Activated T-helper 17 cell treated with anti-CD3 and anti-CD28 coated beads, Interleukin-2, amount 50 U/mL, for 72 hours (primary cell): ENCODE measurements at regions not wholly inside any gene's neighbourhood (a gene's known extent, or its start where the extent isn't known, plus 50 kb on each side); places are given as distances from the start of the nearest gene placed in this dataset.

Experiments
- ATAC-seq: fragments of 150-1000 bp; cut with Tn5 transposase; replicated peaks from 2 replicates; pipeline ENCODE4 v1.10.0; 2021; ENCODE audit warnings: mild to moderate bottlenecking, moderate library complexity
- H3K27ac Mint-ChIP-seq: one replicate; pipeline ENCODE4 v1.8.0; 2022; ENCODE audit warnings: mixed read lengths
- H3K27me3 Mint-ChIP-seq: one replicate; pipeline ENCODE4 v1.8.0; 2022; ENCODE audit warnings: mixed read lengths
- H3K36me3 Mint-ChIP-seq: one replicate; pipeline ENCODE4 v1.8.0; 2022; ENCODE audit warnings: low read depth, mild to moderate bottlenecking, mixed read lengths
- H3K4me1 Mint-ChIP-seq: one replicate; pipeline ENCODE4 v1.8.0; 2022; ENCODE audit warnings: mixed read lengths
- H3K4me3 Mint-ChIP-seq: one replicate; pipeline ENCODE4 v1.8.0; 2022; ENCODE audit warnings: mild to moderate bottlenecking, mixed read lengths
- H3K9me3 Mint-ChIP-seq: one replicate; pipeline ENCODE4 v1.8.0; 2022; ENCODE audit warnings: mixed read lengths

DNA sequence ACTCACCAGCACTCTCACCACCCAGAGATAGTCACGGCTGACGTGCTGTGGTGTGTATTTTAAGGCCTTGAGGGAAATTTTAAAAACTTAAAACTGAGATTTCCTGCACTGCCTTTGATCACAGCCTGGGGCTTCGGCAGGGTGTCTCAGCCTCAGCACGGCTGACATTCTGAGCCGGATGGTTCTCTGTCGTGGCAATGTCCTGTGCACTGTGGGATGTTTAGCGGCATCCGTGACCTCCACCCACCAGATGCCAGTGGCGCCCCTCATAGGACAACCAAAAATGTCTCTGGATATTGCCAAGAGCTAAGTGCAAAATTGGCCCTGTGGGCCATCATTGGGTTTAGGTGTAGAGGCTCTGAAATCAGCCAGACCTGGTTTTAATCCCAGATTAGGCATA lies 142.2 kb upstream of the KCNG1 start:
- H3K4me1 Mint-ChIP-seq: no peaks in the 10 kb centered on the region
- no peak overlapping the region for H3K4me3 Mint-ChIP-seq

DNA sequence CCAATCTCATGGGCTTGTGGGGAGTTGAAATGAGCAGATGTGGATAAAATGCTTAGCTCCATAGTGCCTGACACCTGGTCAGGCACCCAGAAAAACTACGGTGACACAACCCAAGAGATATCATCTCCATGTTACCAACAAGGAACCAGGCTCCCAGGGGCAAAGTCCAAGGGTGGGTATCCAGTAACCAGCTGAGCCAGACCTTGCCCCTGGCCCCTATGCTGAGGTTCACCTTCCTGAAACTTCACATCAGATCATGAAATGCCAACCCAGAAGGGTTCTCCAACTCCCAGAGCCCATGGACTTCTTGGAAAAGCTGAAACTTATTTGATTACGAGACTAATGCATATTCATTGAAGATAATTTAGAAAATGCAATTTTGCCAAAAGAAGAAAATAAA lies 141.8 kb upstream of the KCNG1 start:
- Mint-ChIP-seq H3K27ac (no peak overlapping the region), H3K36me3 (no peaks in the 10 kb centered on the region), H3K4me1 (no peaks in the 10 kb centered on the region), H3K27me3 (peaks cover 25% of the 10 kb centered on the region), H3K4me3 (no peak overlapping the region), H3K9me3 (no peaks in the 10 kb centered on the region)
- no peak for ATAC-seq

More for the DNA sequence above, 142.2 kb upstream of the KCNG1 start:
- H3K36me3 Mint-ChIP-seq: no peaks in the 10 kb centered on the region
- peaks cover 28% of the 10 kb centered on the region for H3K27me3 Mint-ChIP-seq
- no peak for ATAC-seq
- no peak overlapping the region for H3K27ac Mint-ChIP-seq
- H3K9me3 Mint-ChIP-seq: no peaks in the 10 kb centered on the region

DNA sequence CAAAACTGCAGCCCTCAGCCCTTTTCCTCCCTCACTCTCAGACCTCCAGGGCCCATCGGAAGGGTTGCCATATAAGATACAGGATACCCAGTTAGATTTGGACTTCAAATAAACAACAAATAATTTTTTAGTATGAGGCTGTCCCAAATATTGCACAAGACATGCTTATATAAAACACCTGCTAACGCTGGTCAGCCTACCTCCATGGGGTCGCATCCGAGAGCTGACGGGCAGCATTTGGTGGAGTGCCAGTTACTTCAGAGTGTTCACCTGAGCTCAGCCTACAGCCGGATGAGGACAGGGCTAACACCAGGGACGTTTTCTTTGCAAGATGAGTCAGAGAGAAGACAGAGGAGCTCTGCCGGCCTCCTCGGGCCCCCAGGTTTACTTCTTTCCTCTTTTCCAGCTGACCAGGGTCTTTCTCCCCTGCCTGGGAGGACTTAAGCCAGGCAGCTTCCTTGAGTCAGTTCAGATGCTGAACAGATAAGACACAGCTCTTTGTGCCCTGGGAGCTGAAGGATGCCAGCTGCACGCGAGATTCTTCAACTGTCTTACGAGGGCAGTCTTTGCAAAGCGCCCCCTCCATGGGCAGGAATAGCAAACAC lies 141.2 kb upstream of the KCNG1 start:
- Mint-ChIP-seq H3K9me3 (no peaks in the 10 kb centered on the region), H3K27me3 (peaks cover 28% of the 10 kb centered on the region), H3K36me3 (no peaks in the 10 kb centered on the region), H3K27ac (no peak overlapping the region), H3K4me3 (no peak overlapping the region), H3K4me1 (no peaks in the 10 kb centered on the region)
- no peak for ATAC-seq

DNA sequence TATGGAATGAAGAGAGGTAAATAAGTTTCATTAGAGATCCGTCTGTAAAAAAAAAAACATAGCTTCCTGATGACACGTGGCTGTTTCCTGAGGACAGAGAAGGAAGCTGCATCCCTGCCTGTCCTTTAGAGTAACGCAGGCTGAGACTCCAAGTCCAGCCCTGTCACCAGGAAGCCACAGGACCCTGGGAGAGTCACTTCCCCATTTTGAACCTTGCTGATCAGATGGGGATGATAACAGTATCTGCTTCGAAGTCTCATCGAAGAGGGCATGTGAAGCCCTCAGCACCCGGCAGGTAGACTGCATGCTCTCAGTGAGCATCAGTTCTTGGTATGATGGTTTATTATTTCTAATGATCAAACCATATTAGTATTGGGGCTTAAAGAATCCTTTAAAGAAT lies 139.1 kb upstream of the KCNG1 start:
- Mint-ChIP-seq H3K9me3 (no peaks in the 10 kb centered on the region), H3K4me1 (no peaks in the 10 kb centered on the region), H3K27ac (no peak overlapping the region), H3K36me3 (no peaks in the 10 kb centered on the region), H3K4me3 (no peak overlapping the region), H3K27me3 (peaks cover 27% of the 10 kb centered on the region)
- ATAC-seq: no peak

DNA sequence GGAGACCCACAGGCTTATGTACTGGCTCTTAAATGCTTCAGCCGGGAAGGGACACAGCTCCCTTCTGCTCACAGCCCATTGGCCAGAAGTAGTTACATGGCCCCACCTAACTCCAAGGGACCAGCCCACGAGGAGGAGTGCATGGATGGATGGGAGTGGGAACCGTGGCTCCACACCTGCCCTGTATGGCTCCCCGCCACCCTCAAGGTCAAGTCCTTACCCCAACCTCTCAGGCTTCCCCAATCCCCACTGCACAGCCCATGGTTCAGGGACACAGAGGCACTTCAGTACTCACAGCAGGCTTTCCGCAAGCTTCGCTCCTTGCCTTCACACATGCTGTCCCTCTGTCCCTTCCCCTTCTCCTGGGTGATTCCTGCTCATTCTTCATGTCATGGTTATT lies 137.9 kb upstream of the KCNG1 start:
- H3K4me3 Mint-ChIP-seq: no peak overlapping the region
- no peak overlapping the region for H3K27ac Mint-ChIP-seq
- no peaks in the 10 kb centered on the region for H3K9me3 Mint-ChIP-seq
- no peaks in the 10 kb centered on the region for H3K36me3 Mint-ChIP-seq
- H3K27me3 Mint-ChIP-seq: peaks cover 29% of the 10 kb centered on the region
- no peak for ATAC-seq
- H3K4me1 Mint-ChIP-seq: no peaks in the 10 kb centered on the region

DNA sequence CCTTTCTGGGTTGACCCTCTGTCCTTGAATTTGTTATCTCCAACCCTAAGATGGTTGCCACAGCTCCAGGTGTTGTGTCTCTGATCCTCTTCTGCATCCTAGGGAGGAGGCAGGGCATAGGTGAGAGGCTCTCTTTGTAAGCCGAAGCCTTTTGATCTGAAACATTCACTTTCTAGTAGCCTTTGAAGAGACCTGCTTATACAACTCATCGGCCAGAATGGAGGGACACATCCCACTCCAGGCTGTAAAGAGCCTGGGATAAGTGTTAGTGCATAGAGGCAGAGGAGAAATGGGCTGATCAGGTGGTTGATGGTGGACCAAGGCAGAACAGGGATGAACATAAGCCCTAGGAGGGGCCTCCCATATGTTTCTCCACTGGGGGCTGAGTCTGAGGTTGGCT lies 137.1 kb upstream of the KCNG1 start:
- H3K27me3 Mint-ChIP-seq: peaks cover 36% of the 10 kb centered on the region
- H3K9me3 Mint-ChIP-seq: no peaks in the 10 kb centered on the region
- no peak overlapping the region for H3K27ac Mint-ChIP-seq

DNA sequence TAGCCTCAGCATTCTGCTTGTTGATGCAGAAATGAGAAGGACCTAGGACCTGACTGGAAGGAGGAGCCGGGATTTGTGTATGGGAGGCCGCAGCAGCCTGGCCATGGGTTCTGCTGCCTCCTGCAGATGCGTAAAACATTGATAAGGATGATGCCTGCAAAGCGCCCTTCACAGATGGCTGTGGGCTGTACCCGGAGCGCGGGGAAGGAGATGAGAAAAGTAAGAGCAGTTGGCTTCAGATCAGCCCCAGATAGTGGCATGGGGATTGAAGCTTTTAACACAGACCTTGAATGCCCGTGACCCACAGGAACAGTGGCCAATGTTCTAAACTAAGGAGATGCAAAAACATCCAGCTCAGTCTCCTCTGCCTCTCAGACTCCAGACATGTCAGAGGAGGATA lies 136.4 kb upstream of the KCNG1 start:
- Mint-ChIP-seq H3K27ac (no peak overlapping the region), H3K27me3 (peaks cover 36% of the 10 kb centered on the region), H3K4me1 (no peaks in the 10 kb centered on the region), H3K36me3 (no peaks in the 10 kb centered on the region), H3K4me3 (no peak overlapping the region), H3K9me3 (no peaks in the 10 kb centered on the region)
- no peak for ATAC-seq

More for the DNA sequence above, 137.1 kb upstream of the KCNG1 start:
- H3K36me3 Mint-ChIP-seq: no peaks in the 10 kb centered on the region
- no peak for ATAC-seq
- no peak overlapping the region for H3K4me3 Mint-ChIP-seq
- no peaks in the 10 kb centered on the region for H3K4me1 Mint-ChIP-seq

DNA sequence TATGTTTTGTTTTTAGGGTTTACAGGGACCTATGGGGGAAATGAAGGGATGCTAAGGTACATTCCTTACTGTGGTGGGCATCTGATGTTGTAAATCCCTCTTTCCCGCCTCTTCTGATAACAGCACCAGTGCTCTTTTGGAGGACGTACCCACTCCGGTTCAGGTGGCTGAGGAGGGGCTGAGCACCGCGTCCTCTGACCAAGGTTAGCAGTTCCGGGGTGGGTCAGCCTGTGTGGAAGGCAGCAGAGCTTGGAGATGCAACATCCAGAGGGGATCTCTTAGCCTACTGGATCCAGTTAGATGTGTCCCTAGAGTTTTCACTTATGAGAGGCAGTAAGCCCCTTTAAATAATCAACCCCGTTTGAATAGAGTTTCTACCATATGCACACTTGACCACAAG lies 135.3 kb upstream of the KCNG1 start:
- no peaks in the 10 kb centered on the region for H3K36me3 Mint-ChIP-seq
- no peaks in the 10 kb centered on the region for H3K9me3 Mint-ChIP-seq
- H3K27me3 Mint-ChIP-seq: peaks cover 41% of the 10 kb centered on the region
- no peak overlapping the region for H3K4me3 Mint-ChIP-seq
- no peaks in the 10 kb centered on the region for H3K4me1 Mint-ChIP-seq
- no peak overlapping the region for H3K27ac Mint-ChIP-seq
- ATAC-seq: no peak

DNA sequence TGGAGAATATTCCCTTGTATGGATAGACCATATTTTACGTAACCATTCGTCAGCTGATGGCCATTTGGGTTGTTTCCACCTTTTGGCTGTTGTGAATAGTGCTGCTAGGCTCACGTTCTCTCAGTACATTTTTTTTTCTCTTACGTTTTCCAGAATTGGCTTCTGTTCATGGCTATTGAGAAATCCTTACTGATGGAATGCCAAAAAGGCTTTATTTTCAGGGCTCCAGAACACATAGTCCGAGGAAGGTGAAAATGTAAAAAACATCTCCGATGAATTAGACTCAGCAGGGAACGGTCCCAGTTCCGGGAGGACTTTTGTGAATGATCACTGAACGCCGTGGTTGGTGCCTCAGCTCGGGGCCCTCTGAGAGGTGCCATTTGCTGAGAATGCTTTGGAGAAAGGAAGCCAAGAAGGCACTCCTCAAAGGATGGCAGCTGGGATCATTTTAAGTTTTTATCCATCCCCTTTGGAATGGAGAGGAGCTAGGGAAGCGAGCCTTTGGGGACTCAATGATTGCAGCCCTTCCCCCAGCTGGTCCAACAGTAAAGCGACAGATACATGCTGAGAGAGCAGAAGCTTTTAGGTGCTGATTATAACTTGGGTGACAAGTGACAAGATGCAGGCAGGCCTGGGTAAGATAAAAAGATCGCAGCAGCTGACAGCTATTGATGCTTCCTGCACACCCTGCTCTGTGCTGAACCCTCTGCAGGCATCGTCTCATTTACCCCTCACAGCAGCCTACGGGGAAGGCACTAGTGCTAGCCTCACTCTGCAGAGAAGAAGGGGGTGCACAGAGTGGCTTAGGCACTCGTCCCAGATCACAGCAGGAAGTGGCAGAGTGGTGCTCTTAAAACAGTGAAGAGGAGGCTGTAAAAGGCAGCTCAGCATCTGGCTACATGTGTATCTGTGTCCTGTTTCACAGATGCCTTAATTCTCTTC lies 133.4 kb upstream of the KCNG1 start:
- no peak for ATAC-seq
- Mint-ChIP-seq H3K4me1 (no peaks in the 10 kb centered on the region), H3K9me3 (no peaks in the 10 kb centered on the region), H3K36me3 (no peaks in the 10 kb centered on the region), H3K27me3 (peaks cover 40% of the 10 kb centered on the region), H3K27ac (no peak overlapping the region), H3K4me3 (no peak overlapping the region)

DNA sequence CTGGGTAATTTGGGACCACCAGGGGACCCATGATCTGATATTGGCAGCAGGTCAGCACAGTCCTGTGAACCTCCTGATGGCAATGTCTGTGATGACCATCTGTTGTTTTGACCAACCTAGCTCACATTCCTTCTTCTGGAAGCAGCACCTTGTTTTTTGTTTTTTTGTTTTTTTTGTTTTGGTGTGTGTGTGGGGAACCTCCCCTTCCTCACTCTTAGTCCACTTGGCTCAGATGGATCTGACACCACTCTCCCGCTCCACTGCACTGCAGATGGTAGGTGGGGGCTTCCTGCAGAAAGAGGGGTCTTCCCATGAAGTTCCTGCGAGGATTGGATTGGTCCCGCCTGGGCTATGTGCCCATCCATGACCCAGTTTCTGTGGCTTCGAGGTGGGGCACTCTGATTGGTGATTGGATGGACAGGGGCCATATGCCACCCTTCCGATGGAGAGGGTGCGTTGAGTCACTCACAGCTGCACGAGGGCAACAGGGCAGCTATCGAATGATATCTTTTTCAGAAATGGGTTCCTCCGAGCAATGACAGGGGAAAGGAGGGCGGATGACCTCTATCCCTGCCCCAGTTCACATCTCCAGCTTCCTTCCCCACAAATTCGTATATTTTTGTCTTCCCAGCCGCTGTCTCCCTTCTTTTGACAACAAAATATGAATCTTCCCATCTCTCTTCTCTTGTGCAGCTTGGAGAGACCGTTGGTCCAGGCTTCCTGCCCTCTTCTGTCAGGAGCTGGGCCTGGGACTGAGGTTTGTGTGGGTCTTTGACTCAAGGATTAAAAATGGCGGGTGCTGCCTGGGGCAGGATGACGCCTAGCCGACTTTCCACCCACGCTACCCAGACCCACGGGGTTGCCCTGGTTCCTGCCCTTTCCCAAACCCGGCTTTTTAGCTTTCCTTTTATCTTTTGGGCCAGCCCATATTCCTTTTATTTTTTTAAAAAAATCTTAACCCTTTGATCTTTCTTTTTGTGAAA lies 132.1 kb upstream of the KCNG1 start:
- no peaks in the 10 kb centered on the region for H3K9me3 Mint-ChIP-seq
- H3K4me3 Mint-ChIP-seq: no peak overlapping the region
- peaks cover 33% of the 10 kb centered on the region for H3K27me3 Mint-ChIP-seq
- H3K4me1 Mint-ChIP-seq: no peaks in the 10 kb centered on the region
- no peak overlapping the region for H3K27ac Mint-ChIP-seq
- ATAC-seq: no peak
- H3K36me3 Mint-ChIP-seq: no peaks in the 10 kb centered on the region

DNA sequence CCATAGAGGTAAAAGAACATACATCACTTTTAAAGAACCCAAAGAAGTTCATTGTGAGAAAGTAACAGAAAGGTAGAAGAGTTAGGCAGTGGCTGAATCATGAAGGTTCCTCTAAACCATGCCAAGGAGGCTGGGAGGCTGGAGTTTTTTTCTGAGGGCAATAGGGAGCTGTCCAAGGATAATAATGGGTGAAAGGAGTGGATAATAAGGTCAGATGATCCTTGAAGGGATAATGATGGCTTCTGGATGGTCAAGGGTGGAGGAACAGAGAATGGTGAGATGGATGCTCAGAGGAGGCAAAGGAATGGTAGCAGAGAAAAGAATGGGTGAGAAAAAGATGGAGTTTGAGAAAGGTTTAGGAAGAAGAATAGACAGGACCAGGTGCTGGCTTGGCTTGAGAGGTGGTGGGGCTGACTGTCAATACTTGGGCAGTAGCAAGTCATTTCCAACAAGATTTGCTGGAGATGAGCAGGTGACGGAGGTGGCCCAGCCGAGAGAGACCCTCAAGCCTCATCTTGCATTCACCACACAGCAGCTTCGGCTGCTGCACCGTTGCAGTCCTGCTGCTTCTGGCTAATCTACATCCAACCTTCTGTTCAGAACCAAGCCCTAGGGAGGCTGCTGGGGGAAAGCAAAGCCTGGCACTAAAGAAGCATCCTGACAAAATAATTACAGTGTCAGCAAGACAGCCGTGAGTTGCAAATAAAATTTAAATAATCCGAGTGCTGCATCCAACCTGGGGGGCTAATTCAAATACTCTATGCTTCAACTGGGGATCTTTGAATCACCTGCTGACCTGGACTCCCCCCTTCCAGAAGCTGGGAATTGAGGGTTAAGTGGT lies 131.2 kb upstream of the KCNG1 start:
- H3K36me3 Mint-ChIP-seq: no peaks in the 10 kb centered on the region
- H3K27me3 Mint-ChIP-seq: peaks cover 31% of the 10 kb centered on the region
- no peaks in the 10 kb centered on the region for H3K4me1 Mint-ChIP-seq
- no peaks in the 10 kb centered on the region for H3K9me3 Mint-ChIP-seq
- H3K27ac Mint-ChIP-seq: no peak overlapping the region
- no peak for ATAC-seq
- no peak overlapping the region for H3K4me3 Mint-ChIP-seq

DNA sequence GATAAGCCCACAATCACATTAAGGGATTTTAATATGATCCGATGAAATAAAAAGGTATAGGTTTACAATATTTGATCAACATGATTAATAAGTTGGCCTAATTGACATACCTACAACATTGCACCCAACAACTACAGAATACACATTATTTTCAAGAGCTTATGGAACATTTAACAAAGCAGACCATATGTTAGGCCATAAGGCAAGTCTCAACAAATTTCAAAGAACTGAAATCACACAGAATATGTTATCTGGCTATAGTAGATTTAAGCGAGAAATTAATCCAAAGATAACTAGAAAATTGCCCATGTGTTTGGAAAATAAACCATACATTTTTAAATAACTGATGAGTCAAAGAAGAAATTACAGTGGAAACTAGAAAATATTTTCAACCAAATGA lies 126.0 kb upstream of the KCNG1 start:
- H3K27ac Mint-ChIP-seq: no peak overlapping the region
- no peaks in the 10 kb centered on the region for H3K9me3 Mint-ChIP-seq
- peaks cover 34% of the 10 kb centered on the region for H3K27me3 Mint-ChIP-seq
- H3K36me3 Mint-ChIP-seq: no peaks in the 10 kb centered on the region
- H3K4me1 Mint-ChIP-seq: no peaks in the 10 kb centered on the region
- ATAC-seq: no peak
- no peak overlapping the region for H3K4me3 Mint-ChIP-seq

DNA sequence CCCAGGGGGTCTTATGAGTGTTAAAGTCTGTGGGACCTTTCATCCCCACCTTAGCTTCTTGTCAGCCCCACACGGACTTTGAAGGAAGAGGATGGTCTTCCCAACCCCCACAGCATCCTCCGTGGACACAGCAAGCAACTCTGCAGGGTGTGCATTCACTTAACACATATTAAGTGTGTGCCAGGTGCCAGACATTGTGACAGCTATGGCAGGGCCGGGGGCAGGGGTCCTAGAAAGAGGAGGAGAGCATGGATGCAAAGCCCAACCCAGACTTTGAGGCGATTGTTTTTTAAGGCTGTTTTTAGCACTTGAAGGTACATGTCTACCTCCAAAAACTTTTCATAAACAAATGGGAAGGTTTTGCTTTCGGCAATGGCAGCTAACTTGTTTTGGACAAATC lies 121.6 kb upstream of the KCNG1 start:
- no peaks in the 10 kb centered on the region for H3K36me3 Mint-ChIP-seq
- peaks cover 30% of the 10 kb centered on the region for H3K27me3 Mint-ChIP-seq
- H3K4me1 Mint-ChIP-seq: no peaks in the 10 kb centered on the region
- H3K9me3 Mint-ChIP-seq: no peaks in the 10 kb centered on the region
- ATAC-seq: no peak
- H3K27ac Mint-ChIP-seq: no peak overlapping the region
- H3K4me3 Mint-ChIP-seq: no peak overlapping the region

DNA sequence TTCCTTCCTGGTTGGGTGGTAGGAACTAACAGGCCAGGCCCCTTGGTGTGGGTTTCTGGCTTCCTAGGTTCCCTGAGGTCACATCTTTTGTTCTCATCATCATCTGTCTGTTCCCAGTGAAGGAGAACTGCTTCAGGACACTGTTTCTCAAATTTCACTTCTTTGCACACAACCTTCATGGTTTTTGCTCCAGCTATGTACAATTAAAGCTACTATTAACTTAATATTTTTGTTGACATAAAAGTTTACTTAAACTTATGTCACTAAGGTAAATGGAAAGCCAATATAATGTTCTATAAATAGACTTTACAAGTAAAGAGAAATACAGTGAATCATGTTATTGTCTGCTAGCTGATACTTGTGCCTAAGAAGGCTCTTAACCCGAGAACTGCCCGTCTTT lies 120.7 kb upstream of the KCNG1 start:
- H3K9me3 Mint-ChIP-seq: no peaks in the 10 kb centered on the region
- peaks cover 33% of the 10 kb centered on the region for H3K27me3 Mint-ChIP-seq
- H3K36me3 Mint-ChIP-seq: no peaks in the 10 kb centered on the region
- no peak for ATAC-seq
- no peak overlapping the region for H3K27ac Mint-ChIP-seq
- no peak overlapping the region for H3K4me3 Mint-ChIP-seq
- H3K4me1 Mint-ChIP-seq: no peaks in the 10 kb centered on the region
